ENCODE measurements at regions not wholly inside any gene's neighbourhood (a gene's known extent, or its start where the extent isn't known, plus 50 kb on each side); places are given as distances from the start of the nearest gene placed in this dataset.
"Not testable (repeated sequence)": the region's sequence is repeated elsewhere in the genome, so short reads cannot be mapped to it uniquely, and the experiment has no call there.

DNA sequence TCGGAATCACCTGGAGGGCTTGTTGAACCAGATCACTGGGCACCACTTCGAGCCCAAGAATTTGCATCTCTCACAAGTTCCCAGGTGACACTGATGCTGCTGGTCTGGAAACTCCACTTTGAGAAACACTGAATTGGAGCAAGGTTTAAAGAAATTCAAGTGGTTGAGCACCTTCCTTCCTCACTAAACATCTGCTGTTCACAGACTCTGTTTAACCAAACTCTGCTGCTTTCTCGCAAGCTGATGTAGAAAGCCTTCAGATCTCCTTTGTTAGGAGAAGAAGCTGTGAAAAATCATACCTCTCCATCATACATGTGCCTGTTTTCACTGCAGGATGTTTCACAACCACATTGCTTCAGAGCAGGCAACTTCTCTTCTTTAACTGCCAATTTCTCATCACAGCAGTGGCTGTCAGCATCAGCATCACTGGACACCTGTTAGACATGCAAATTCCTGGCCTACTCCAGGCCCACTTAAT is 87.5 kb upstream of the TOP1 start:
- DNase-seq, result no peak

GRCh38 chr20:40942006-40942405 is 86.6 kb upstream of the TOP1 start:
- no peak for DNase-seq

GRCh38 chr20:40942775-40943174 is 85.8 kb upstream of the TOP1 start:
- no peak for DNase-seq

DNA sequence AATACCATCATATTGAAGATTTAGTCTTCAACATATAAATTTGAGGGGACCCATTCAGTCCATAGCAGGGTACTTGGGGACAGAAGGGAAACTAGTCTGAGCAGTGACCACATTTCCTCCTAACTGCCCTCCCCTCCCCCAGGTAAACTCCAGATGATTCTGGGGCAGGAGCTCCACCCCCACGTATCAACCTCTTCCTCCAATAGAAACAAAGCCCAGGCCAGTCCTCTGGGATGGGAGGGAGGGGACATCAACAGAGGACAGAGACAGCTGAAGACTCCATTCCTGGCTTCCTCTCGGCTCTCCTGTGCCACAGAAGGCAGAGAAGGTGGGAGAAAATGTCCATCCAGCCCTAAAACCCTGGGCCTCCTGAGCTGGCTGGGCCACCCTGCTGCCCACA is 85.0 kb upstream of the TOP1 start:
- DNase-seq, result no peak

DNA sequence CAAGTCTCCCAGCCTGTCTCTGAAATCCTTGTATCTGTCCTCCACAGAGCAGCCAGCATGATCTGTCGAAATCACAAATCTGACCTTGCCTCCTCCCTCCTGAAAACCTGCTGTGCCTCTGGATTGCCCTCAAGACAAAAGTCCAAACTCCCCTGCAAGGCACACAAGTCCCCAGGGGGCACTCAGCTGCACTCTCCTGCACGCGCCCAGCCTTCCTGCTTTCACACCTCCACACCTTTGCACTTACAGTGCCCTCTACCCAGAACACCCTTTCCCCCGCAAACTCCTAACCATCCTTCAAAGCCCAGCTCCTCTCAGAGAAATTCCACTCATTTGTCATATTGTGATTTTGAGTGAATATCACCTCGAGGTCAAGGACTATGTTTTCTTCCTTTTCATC is 83.4 kb upstream of the TOP1 start:
- DNase-seq, result no peak

DNA sequence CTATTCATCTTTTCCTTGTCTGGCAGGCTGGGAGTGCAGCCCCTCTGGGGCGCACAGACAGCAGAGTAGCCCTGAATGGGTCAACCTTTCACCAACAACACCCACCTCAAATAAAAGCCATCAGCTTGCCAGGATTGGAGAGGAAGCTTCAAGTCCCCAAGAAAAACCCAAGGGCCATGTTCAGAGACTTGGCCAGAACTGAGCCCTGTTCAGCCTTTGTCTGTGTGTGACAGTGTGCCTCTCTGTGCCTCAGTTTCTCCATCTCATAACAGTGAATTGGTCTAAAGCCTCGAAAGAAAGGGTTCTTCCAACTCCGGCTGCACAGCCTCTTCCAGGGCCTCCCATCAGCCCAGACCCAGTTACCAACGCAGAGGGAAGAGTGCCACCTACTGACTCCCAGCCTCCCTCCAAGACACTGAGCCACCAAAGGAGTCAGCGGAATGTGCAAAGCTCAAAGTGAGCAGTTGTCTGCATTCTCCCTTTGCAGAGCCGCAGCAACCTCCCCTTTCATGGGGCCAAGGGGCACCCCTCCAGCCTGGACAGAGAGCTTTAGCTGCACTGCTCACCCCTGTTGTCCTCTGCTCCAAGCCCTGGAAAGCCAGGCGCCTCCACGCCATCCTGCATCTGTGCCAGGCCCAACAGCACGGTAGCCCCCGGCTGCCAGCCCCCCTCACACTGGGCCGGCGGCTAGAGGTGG is 82.7 kb upstream of the TOP1 start:
- DNase-seq, result no peak

DNA sequence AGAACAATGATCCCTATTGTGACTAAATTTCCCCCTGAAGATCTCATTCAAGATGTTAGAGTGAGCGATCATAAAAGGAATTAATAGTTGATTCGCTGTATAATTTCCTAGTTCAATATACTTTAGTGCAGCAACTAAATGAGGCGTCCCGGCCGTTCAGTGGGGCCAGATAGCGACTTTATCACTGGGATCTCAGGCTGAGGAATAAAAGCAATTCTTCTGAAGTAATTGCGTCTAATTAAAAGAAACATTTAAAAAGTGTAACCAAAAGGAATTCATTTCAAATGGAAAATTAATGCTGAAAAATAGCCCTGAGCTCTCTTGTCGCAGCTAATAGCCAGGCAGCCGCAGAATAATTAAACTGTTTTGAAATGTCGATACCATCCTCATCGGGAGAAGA is 82.2 kb upstream of the TOP1 start:
- no peak for DNase-seq

- DNase-seq, result no peak
Observed at GRCh38 chr20:40948465-40949267, 80.0 kb upstream of the TOP1 start.

GRCh38 chr20:40949346-40949745 is 79.3 kb upstream of the TOP1 start:
- DNase-seq, result no peak

DNA sequence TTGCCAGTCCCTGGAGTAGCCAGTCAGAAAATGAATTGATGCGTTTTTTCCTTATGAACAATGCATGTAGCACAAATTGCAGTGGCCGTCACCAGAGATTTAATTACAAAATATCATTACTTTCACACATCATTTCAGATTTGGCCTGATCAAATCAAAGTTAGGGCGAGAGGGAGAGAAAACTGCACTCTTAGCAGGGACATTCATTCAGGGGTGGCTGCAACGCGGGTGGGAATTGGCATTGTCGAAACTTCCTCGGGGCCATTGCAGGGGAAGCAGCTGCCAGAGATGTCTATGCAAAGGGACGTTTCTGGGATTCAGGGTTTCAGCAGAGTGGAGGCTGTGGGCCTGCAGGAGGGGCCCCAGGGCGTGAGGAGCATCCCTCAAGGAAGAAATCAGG is 76.5 kb upstream of the TOP1 start:
- DNase-seq, result no peak

- DNase-seq, result no peak
Observed at GRCh38 chr20:40953416-40953815, 75.2 kb upstream of the TOP1 start.

DNA sequence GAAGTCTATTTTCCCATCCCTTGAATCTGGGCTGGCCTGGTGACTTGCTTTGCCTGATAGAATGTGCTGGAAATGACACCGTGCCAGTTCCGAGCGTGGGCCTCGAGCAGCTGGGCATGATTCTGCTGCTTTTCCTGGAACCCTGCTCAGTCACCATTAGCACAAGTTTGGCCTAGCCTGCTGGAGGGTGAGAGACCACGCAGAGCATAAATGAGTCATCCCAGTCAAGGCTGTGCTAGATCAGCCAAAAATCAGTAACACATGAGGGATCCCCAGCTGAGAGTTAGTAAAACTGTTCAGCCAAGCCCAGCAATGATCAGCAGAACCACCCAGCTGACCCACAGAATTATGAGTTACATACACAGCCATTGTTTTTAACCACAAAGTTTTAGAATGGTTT is 74.8 kb upstream of the TOP1 start:
- no peak for DNase-seq

- DNase-seq, result no peak
Observed at GRCh38 chr20:40954521-40955165, 74.0 kb upstream of the TOP1 start.

GRCh38 chr20:40955326-40955725 is 73.3 kb upstream of the TOP1 start:
- no peak for DNase-seq

GRCh38 chr20:40955826-40956225 is 72.8 kb upstream of the TOP1 start:
- DNase-seq, result not testable (repeated sequence)

- no peak for DNase-seq
Observed at GRCh38 chr20:40956542-40957264, 71.9 kb upstream of the TOP1 start.

GRCh38 chr20:40957265-40957760 is 71.3 kb upstream of the TOP1 start:
- DNase-seq, result no peak

GRCh38 chr20:40958598-40958997 is 70.0 kb upstream of the TOP1 start:
- no peak for DNase-seq

- no peak for DNase-seq
Observed at GRCh38 chr20:40959325-40960092, 69.1 kb upstream of the TOP1 start.

DNA sequence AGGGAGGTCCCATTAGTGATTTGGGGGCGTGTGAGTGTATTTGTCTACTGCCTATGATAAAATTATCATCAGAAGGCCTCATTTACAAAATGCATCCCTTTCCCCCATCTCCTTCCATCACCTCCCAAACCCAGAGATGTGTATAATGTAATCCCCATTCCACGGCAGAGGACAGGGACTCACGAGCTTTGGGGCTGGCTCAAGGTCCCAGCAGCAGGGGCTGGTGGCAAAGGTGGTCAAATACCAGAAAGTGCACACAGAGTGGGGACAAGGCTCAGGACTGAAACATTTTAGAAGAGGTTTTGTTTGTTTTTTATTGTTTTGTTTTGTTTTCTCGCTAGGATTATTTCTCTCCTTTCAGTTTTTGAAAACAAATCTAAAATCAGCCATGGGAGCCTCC is 68.5 kb upstream of the TOP1 start:
- DNase-seq, result no peak

DNA sequence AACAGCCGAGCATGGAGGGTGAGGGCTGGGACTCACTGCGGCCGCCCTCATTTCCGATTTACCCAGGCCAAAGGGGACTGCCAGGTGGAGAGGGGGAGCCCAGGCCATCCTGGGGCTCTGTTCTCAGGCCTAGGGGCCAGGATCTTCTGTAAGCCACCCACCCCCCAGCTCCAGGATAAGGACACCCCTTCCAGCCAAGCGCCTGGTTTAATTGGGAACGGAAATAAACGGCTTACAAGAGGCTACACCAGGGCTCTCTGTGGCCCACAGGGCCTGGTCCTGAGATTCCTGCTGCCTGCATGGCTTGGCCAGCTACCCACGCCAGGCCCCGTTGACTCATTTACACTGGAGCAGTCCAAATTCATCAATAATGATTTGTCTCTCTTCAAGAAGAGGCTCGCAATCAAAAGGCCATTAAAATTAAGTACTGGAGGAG is 68.1 kb upstream of the TOP1 start:
- no peak for DNase-seq

GRCh38 chr20:40961176-40961575 is 67.4 kb upstream of the TOP1 start:
- no peak for DNase-seq
